ENCODE measurements at regions not wholly inside any gene's neighbourhood (a gene's known extent, or its start where the extent isn't known, plus 50 kb on each side); places are given as distances from the start of the nearest gene placed in this dataset.
"Not testable (repeated sequence)": the region's sequence is repeated elsewhere in the genome, so short reads cannot be mapped to it uniquely, and the experiment has no call there.

DNA sequence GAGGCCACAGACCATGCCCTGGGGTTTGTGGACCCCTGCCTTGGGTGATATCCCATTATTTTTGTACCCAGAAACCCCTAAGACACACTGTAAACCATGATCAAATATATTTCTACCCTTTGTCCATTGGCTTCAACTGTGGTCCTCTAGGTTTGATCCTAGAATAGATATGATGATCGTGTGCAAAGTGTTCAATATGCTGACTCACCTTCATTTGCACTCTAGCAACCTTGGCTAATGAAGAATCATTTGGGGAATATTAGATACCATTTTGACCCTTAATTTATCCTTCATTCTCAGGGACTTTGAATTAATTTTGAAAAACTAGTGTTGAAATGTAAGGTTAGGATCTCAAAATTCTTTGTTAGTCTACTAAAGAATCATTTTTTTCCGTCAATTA is 73.1 kb upstream of the RAP1B start:
- H3K4me3 ChIP-seq (ENCODE audit: low read depth, low read length) = no peak overlapping the region
- TF ChIP-seq, protein P1, sequence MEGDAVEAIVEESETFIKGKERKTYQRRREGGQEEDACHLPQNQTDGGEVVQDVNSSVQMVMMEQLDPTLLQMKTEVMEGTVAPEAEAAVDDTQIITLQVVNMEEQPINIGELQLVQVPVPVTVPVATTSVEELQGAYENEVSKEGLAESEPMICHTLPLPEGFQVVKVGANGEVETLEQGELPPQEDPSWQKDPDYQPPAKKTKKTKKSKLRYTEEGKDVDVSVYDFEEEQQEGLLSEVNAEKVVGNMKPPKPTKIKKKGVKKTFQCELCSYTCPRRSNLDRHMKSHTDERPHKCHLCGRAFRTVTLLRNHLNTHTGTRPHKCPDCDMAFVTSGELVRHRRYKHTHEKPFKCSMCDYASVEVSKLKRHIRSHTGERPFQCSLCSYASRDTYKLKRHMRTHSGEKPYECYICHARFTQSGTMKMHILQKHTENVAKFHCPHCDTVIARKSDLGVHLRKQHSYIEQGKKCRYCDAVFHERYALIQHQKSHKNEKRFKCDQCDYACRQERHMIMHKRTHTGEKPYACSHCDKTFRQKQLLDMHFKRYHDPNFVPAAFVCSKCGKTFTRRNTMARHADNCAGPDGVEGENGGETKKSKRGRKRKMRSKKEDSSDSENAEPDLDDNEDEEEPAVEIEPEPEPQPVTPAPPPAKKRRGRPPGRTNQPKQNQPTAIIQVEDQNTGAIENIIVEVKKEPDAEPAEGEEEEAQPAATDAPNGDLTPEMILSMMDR (IDR thresholded peaks at IDR 0.05; ENCODE audit: low read depth, low read length) = no peak

- TF ChIP-seq, protein P1 (IDR thresholded peaks at IDR 0.05; ENCODE audit: low read depth, low read length) = no peak
- H3K4me3 ChIP-seq (ENCODE audit: low read depth, low read length) = no peak overlapping the region
These were observed 71.7 kb upstream of the RAP1B start for GRCh38 chr12:68538726-68539614.

DNA sequence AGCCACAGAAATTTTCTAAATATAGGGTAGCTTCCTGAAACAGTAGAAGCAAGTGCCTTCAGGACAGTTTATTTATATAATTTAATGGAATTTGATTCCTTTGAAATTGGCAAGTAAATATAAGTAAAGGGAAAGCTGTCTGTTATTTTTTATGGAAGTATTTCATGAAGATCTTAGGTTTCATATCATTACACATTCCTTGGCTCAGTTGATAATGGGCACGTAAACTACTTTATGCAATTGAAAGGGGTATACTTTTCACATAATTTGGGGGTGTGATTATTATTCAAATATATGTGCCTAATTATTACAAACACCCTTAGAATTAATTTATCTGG is 71.1 kb upstream of the RAP1B start:
- no peak overlapping the region for H3K4me3 ChIP-seq (ENCODE audit: low read depth, low read length)
- TF ChIP-seq, protein P1 (IDR thresholded peaks at IDR 0.05; ENCODE audit: low read depth, low read length) = no peak

- H3K4me3 ChIP-seq (ENCODE audit: low read depth, low read length) = not testable (repeated sequence)
These were observed 69.9 kb upstream of the RAP1B start for GRCh38 chr12:68540768-68541167.

GRCh38 chr12:68547318-68547717 is 63.4 kb upstream of the RAP1B start:
- H3K4me3 ChIP-seq (ENCODE audit: low read depth, low read length) = not testable (repeated sequence)

- H3K4me3 ChIP-seq (ENCODE audit: low read depth, low read length) = not testable (repeated sequence)
These were observed 58.0 kb upstream of the RAP1B start for GRCh38 chr12:68552605-68553195.

- TF ChIP-seq, protein P1 (IDR thresholded peaks at IDR 0.05; ENCODE audit: low read depth, low read length) = no peak
- H3K4me3 ChIP-seq (ENCODE audit: low read depth, low read length) = no peak overlapping the region
These were observed 53.5 kb upstream of the RAP1B start for GRCh38 chr12:68557011-68557730.

DNA sequence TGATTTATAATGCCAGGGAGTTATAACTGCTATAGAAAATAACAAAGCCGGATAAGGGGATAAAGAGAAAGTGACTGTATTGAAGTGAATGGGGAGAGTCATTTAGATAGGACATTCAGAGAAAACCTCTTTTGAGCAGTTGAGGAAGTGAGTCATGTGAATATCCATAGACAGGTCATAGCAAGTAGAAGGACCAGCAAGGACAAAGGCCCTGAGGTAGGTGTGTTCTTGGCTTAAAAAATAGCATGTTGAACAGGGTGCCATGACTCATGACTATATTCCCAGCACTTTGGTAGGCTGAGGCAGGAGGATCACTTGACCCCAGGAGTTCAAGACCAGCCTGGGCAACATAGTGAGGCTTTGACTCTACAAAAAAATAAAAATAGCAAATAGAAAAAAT is 51.5 kb upstream of the RAP1B start:
- H3K4me3 ChIP-seq (ENCODE audit: low read depth, low read length) = no peak overlapping the region

More for the DNA sequence above, 51.5 kb upstream of the RAP1B start:
- TF ChIP-seq, protein P1 (IDR thresholded peaks at IDR 0.05; ENCODE audit: low read depth, low read length) = no peak

All from WI38 (cell line).